ENCODE measurements at regions not wholly inside any gene's neighbourhood (a gene's known extent, or its start where the extent isn't known, plus 50 kb on each side); places are given as distances from the start of the nearest gene placed in this dataset.

GRCh38 chr12:88646824-88647223 lies 66.6 kb upstream of the KITLG start:
- no peaks in the 10 kb centered on the region for H3K4me1 ChIP-seq
- H3K27ac ChIP-seq, result no peak overlapping the region
- no peak overlapping the region for H3K4me3 ChIP-seq
- H3K27me3 ChIP-seq, result no peaks in the 10 kb centered on the region
- intact Hi-C loops (cut with DNase I; ENCODE audit: low total_unique reads), result no loop called here
- no peak for DNase-seq
- no peaks in the 10 kb centered on the region for H3K9me3 ChIP-seq
- TF ChIP-seq POLR2A (IDR thresholded peaks at IDR 0.05) (no peak), CTCF (IDR thresholded peaks at IDR 0.05 in 4 of 5, conservative IDR thresholded peaks at IDR 0.05 in 1 of 5) (no peak)
- no peaks in the 10 kb centered on the region for H3K36me3 ChIP-seq
- ATAC-seq, result no peak
- in situ Hi-C loops (cut with MboI; ENCODE audit: low sequenced_read_pairs in 4 of 4), result no loop called here

- no peak for TF ChIP-seq POLR2A (IDR thresholded peaks at IDR 0.05)
- TF ChIP-seq CTCF (IDR thresholded peaks at IDR 0.05 in 4 of 5, conservative IDR thresholded peaks at IDR 0.05 in 1 of 5), result no peak
- in situ Hi-C loops (cut with MboI; ENCODE audit: low sequenced_read_pairs in 4 of 4), result no loop called here
- no peak for ATAC-seq
Measured at GRCh38 chr12:88645816-88646215, 65.5 kb upstream of the KITLG start.

GRCh38 chr12:88644946-88645702 lies 64.9 kb upstream of the KITLG start:
- peaks cover 0 to under 1% of the 10 kb centered on the region in 2 donors for H3K4me1 ChIP-seq
- in situ Hi-C loops (cut with MboI; ENCODE audit: low sequenced_read_pairs in 4 of 4), result no loop called here
- intact Hi-C loops (cut with DNase I; ENCODE audit: low total_unique reads), result no loop called here

More at GRCh38 chr12:88645816-88646215, 65.5 kb upstream of the KITLG start:
- H3K27me3 ChIP-seq, result no peaks in the 10 kb centered on the region
- intact Hi-C loops (cut with DNase I; ENCODE audit: low total_unique reads), result no loop called here
- no peaks in the 10 kb centered on the region for H3K4me1 ChIP-seq
- no peak for DNase-seq
- no peaks in the 10 kb centered on the region for H3K9me3 ChIP-seq
- H3K4me3 ChIP-seq, result no peak overlapping the region
- H3K27ac ChIP-seq, result no peak overlapping the region
- no peaks in the 10 kb centered on the region for H3K36me3 ChIP-seq

GRCh38 chr12:88643685-88644084 lies 63.4 kb upstream of the KITLG start:
- ATAC-seq (no peak), DNase-seq (no peak)
- H3K27me3 ChIP-seq, result no peaks in the 10 kb centered on the region
- H3K4me1 ChIP-seq, result peaks cover 4 to 10% of the 10 kb centered on the region in 2 donors
- no peak for TF ChIP-seq CTCF (IDR thresholded peaks at IDR 0.05 in 4 of 5, conservative IDR thresholded peaks at IDR 0.05 in 1 of 5)
- no peak for TF ChIP-seq POLR2A (IDR thresholded peaks at IDR 0.05)
- intact Hi-C loops (cut with DNase I; ENCODE audit: low total_unique reads), result no loop called here
- in situ Hi-C loops (cut with MboI; ENCODE audit: low sequenced_read_pairs in 4 of 4), result no loop called here
- no peaks in the 10 kb centered on the region for H3K36me3 ChIP-seq
- H3K4me3 ChIP-seq, result no peak overlapping the region
- H3K9me3 ChIP-seq, result no peaks in the 10 kb centered on the region
- H3K27ac ChIP-seq, result no peak overlapping the region

More at GRCh38 chr12:88644946-88645702, 64.9 kb upstream of the KITLG start:
- TF ChIP-seq CTCF (IDR thresholded peaks at IDR 0.05 in 4 of 5, conservative IDR thresholded peaks at IDR 0.05 in 1 of 5) (no peak), POLR2A (IDR thresholded peaks at IDR 0.05) (no peak)
- ATAC-seq (no peak), DNase-seq (no peak)
- no peak overlapping the region for H3K4me3 ChIP-seq
- no peaks in the 10 kb centered on the region for H3K36me3 ChIP-seq
- H3K9me3 ChIP-seq, result no peaks in the 10 kb centered on the region
- H3K27me3 ChIP-seq, result no peaks in the 10 kb centered on the region
- H3K27ac ChIP-seq, result no peak overlapping the region
